Lower lobe of right lung (tissue), 2 donors: ENCODE measurements at regions not wholly inside any gene's neighbourhood (a gene's known extent, or its start where the extent isn't known, plus 50 kb on each side); places are given as distances from the start of the nearest gene placed in this dataset.
"Not testable (repeated sequence)": the region's sequence is repeated elsewhere in the genome, so short reads cannot be mapped to it uniquely, and the experiment has no call there.

ENCODE experiments used
- ATAC-seq, 2 donors: fragments of 200-7000 bp; cut with Tn5 transposase; one replicate each; pipeline ENCODE4 v1.9.1; 2020 to 2022; ENCODE audit warnings: mild to moderate bottlenecking in 2 of 2, moderate library complexity in 2 of 2
- DNase-seq: peaks from one replicate; pipeline ENCODE4 v3.0.0-alpha.2; 2020
- H3K27ac ChIP-seq: fragments of 200-600 bp; one replicate; pipeline ENCODE4 v1.8.0; 2022
- H3K27me3 ChIP-seq: fragments of 200-600 bp; one replicate; pipeline ENCODE4 v1.8.0; 2022; ENCODE audit warnings: low read depth
- H3K36me3 ChIP-seq: fragments of 200-600 bp; one replicate; pipeline ENCODE4 v1.8.0; 2022; ENCODE audit warnings: mild to moderate bottlenecking
- H3K4me1 ChIP-seq: fragments of 200-600 bp; one replicate; pipeline ENCODE4 v1.8.0; 2022
- H3K4me3 ChIP-seq: fragments of 200-600 bp; one replicate; pipeline ENCODE4 v1.8.0; 2022; ENCODE audit warnings: mild to moderate bottlenecking
- H3K9me3 ChIP-seq: fragments of 200-600 bp; one replicate; pipeline ENCODE4 v1.8.0; 2022
- intact Hi-C: fragments of 100-400 bp; cut with DNase I; formaldehyde crosslinking; loops from one replicate; pipeline ENCODE4 v1.11.0; 2022
- TF ChIP-seq, protein P1 (sequence below): fragments of 200-600 bp; IDR thresholded peaks from one replicate; pipeline ENCODE4 v1.8.0; 2022; ENCODE audit warnings: antibody characterized with exemption, mild to moderate bottlenecking
- donor health status: DM: no; HTN: yes; CAD: no; lungs with severe emphysema.

DNA sequence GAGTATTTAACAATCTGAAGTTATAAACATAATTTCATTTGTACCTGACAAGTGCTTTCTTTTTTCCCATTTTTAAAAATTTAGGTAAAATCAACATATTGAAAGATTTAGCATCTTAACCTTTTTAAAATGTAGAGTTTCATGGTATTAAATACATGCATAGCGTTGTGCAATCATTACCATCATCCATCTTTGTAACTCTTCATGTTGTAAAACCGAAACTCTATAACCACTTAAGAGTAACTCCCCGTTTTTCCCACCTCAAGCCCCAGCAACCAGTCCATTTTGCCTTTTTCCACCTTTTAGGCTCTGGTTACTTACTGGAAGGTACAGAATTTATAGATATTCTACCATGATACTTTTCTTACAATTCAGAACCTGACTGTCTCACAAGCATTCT is 892.5 kb downstream of the DNAJB9 start:
- no peak for ATAC-seq
- H3K9me3 ChIP-seq: no peaks in the 10 kb centered on the region
- TF ChIP-seq, protein P1, sequence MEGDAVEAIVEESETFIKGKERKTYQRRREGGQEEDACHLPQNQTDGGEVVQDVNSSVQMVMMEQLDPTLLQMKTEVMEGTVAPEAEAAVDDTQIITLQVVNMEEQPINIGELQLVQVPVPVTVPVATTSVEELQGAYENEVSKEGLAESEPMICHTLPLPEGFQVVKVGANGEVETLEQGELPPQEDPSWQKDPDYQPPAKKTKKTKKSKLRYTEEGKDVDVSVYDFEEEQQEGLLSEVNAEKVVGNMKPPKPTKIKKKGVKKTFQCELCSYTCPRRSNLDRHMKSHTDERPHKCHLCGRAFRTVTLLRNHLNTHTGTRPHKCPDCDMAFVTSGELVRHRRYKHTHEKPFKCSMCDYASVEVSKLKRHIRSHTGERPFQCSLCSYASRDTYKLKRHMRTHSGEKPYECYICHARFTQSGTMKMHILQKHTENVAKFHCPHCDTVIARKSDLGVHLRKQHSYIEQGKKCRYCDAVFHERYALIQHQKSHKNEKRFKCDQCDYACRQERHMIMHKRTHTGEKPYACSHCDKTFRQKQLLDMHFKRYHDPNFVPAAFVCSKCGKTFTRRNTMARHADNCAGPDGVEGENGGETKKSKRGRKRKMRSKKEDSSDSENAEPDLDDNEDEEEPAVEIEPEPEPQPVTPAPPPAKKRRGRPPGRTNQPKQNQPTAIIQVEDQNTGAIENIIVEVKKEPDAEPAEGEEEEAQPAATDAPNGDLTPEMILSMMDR: no peak
- H3K4me1 ChIP-seq: no peaks in the 10 kb centered on the region
- intact Hi-C loops: no loop called here
- no peak overlapping the region for H3K4me3 ChIP-seq
- DNase-seq: no peak
- H3K27ac ChIP-seq: no peak overlapping the region
- H3K36me3 ChIP-seq: no peaks in the 10 kb centered on the region
- no peaks in the 10 kb centered on the region for H3K27me3 ChIP-seq

DNA sequence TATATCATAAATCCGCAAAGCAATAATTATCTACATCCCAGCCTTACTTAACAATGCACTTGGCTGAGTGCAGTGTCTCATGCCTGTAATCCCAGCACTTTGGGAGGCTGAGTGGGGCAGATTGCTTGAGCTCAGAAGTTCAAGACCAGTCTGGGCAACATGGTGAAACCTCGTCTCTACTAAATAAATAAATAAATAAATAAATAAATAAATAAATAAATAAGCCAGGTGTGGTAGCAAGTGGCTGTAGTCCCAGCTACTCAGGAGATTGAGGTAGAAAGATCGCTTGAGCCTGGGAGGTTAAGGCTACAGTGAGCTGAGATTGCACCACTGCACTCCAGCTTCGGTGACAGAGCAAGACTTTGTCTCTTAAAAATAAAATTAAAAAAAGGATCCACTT is 898.1 kb downstream of the DNAJB9 start:
- H3K36me3 ChIP-seq, intact Hi-C loops, H3K27ac ChIP-seq, DNase-seq, ATAC-seq, H3K9me3 ChIP-seq, H3K27me3 ChIP-seq, H3K4me1 ChIP-seq, H3K4me3 ChIP-seq: not testable (repeated sequence)

DNA sequence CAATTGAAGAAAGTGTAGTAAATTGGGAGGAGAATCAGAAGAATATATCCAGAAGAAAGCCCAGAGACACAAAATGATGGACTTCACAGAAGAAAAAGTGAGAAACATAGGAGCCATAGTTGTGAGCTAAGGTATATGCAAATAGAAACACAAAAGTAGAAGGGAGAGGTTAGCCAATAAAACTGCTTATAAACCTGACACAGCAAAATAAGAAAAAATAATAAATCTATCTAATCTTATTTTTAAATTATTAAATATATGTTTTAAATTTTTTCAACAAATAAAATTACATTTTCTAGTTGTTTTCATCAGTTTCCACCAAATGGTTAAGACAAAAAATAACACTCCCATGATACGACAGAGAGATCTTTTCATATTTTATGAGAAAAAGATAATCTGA is 903.5 kb downstream of the DNAJB9 start:
- intact Hi-C loops: no loop called here
- DNase-seq: no peak

DNA sequence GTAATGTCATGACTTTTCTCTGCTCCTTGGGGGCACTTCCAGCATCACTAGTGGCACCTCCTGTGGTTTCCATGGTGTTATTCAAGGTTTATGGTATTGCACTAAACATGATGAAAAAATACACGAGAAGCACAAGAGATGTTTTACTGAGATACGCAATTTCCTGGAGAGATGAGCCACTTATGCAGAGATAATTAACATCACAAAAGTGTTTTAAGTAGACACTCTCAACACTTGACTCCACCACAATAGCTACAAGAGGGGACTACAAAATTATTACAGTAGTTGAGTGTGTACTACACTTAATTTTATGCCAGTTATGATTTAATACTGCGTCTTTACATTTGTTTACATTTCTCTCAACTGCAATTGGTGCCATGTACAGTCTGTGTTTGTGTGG is 906.7 kb downstream of the DNAJB9 start:
- TF ChIP-seq, protein P1: no peak
- H3K36me3 ChIP-seq: no peaks in the 10 kb centered on the region
- ATAC-seq (no peak), DNase-seq (no peak)
- H3K4me1 ChIP-seq: no peaks in the 10 kb centered on the region
- H3K9me3 ChIP-seq: no peaks in the 10 kb centered on the region
- no peaks in the 10 kb centered on the region for H3K27me3 ChIP-seq
- H3K4me3 ChIP-seq: no peak overlapping the region
- intact Hi-C loops: no loop called here
- H3K27ac ChIP-seq: no peak overlapping the region

More for the DNA sequence above, 903.5 kb downstream of the DNAJB9 start:
- ATAC-seq: no peak
- H3K9me3 ChIP-seq: no peaks in the 10 kb centered on the region
- no peak overlapping the region for H3K27ac ChIP-seq
- no peaks in the 10 kb centered on the region for H3K27me3 ChIP-seq
- TF ChIP-seq, protein P1: no peak
- no peaks in the 10 kb centered on the region for H3K36me3 ChIP-seq
- no peak overlapping the region for H3K4me3 ChIP-seq
- no peaks in the 10 kb centered on the region for H3K4me1 ChIP-seq

DNA sequence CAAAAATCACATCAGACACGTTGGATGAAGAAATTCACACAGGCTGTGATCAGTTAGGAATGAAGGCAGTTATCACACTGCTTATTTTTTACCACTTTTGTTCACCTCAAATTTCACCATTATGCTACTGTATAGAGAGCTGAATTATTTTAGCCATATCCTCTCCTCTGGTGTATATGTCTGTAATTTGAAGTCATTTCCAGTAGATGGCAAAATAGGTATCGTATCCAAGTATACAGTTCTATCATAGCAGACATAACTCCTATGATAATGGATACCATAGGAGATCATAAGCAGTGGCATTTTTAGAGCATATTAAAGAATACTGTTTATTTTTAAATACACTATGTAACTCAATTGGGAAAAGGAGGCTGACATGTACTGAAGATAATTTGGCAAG is 909.7 kb downstream of the DNAJB9 start:
- DNase-seq (no peak), ATAC-seq (no peak)
- H3K4me3 ChIP-seq: no peak overlapping the region
- no peaks in the 10 kb centered on the region for H3K4me1 ChIP-seq
- TF ChIP-seq, protein P1: no peak
- no peaks in the 10 kb centered on the region for H3K36me3 ChIP-seq
- no peaks in the 10 kb centered on the region for H3K27me3 ChIP-seq
- H3K27ac ChIP-seq: no peak overlapping the region
- no peaks in the 10 kb centered on the region for H3K9me3 ChIP-seq
- intact Hi-C loops: no loop called here

DNA sequence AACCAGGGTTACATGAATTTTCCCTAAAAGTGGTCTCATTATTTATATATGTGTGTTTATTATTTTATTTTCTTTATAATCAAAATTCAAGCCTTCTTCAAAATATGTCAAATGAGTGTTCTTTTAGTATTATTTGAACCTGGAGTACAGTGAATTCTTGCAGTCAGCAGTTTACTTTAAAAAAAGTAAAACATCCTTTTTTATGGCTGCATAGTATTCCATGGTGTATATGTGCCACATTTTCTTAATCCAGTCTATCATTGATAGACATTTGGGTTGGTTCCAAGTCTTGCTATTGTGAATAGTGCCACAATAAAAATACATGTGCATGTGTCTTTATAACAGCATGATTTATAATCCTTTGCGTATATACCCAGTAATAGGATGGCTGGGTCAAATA is 920.9 kb downstream of the DNAJB9 start:
- H3K36me3 ChIP-seq, DNase-seq, H3K4me1 ChIP-seq, ATAC-seq, H3K27me3 ChIP-seq, H3K27ac ChIP-seq, H3K9me3 ChIP-seq, H3K4me3 ChIP-seq, intact Hi-C loops: not testable (repeated sequence)

DNA sequence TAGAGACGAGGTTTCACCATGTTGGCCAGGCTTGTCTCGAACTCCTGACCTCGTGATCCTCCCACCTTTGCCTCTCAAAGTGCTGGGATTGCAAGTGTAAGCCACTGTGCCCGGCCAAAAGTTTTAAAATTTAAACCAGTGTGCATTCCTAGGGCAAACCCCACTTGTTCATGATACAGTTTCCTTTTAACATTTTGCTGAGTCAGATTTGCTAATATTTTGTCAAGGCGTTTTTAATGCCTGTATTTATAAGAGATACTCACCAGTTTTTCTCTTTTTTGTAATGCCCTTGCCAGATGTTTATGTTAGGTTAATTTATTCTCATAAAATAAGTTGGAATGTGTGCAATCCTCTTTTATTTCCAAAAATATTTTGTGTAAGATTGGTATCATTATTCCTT is 927.4 kb downstream of the DNAJB9 start:
- Histone ChIP-seq H3K9me3 (peaks cover 5% of the 10 kb centered on the region), H3K27ac (no peak overlapping the region), H3K27me3 (no peaks in the 10 kb centered on the region), H3K4me3 (no peak overlapping the region), H3K36me3 (no peaks in the 10 kb centered on the region), H3K4me1 (no peaks in the 10 kb centered on the region)
- TF ChIP-seq, protein P1: no peak
- intact Hi-C loops: no loop called here
- DNase-seq (no peak), ATAC-seq (no peak)
